Stimulated activated CD8-positive, alpha-beta memory T cell treated with anti-CD3 and anti-CD28 coated beads, Interleukin-7, amount 100 ng/mL, for 48 hours (primary cell): ENCODE measurements at regions not wholly inside any gene's neighbourhood (a gene's known extent, or its start where the extent isn't known, plus 50 kb on each side); places are given as distances from the start of the nearest gene placed in this dataset.

Source experiments
- DNase-seq, 2 donors: peaks; one replicate each; pipeline ENCODE4 v3.0.0-alpha.2; 2020; ENCODE audit warnings: low read depth in 1 of 2; ENCODE audit errors: extremely low read depth in 1 of 2

- DNase-seq, result no peak
Measured at GRCh38 chr12:59839514-59839913, 243.7 kb downstream of the SLC16A7 start.

DNA sequence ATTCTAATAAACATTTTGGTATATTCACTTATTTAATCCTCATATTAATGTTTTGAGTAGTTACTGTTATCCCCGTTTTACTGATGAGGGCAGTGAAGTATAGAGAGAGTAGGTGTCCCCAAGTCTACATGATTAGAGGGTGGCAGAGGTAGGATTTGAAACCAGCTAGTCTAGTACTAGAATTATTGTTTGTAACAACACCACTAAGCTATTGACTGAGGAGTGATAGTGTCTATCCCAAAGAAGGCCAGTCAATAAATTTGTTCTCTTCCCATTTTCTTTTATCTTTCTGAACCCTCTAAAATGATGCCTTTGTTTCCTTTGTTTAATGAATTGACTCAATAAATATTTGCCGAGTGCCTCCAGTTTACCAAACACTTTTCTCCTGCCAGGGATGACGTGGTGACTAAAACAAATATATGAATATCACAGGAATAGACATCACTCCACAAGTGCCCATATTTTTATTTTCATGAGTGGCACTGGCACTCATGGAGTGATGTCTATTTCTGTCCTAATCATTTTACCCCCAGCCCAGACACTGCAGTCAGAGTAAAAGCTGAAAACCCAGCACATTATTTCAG, 247.5 kb downstream of the SLC16A7 start:
- DNase-seq, result no peak

DNA sequence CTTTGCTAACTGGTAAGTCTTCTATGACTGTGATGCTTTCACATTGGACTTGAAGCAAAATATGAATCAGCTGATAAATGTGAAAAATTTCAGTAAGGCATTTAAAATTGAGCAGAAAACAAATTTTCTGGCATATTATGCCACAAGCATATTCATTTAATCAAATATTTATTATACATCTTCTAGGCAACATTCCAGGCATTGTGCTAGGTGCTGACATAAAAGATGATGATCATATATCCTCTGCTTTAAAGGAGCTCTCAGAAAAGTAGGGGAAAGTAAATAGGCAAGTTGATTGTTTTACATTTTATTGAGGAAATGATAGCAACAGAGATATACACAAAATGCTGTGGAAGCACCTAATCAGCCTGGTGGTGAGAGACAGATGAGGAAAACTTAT, 248.9 kb downstream of the SLC16A7 start:
- no peak for DNase-seq

- DNase-seq, result no peak
Measured at GRCh38 chr12:59845293-59845692, 249.5 kb downstream of the SLC16A7 start.

- no peak for DNase-seq
Measured at GRCh38 chr12:59847127-59847526, 251.3 kb downstream of the SLC16A7 start.

GRCh38 chr12:59850268-59850667, 254.4 kb downstream of the SLC16A7 start:
- DNase-seq, result no peak

DNA sequence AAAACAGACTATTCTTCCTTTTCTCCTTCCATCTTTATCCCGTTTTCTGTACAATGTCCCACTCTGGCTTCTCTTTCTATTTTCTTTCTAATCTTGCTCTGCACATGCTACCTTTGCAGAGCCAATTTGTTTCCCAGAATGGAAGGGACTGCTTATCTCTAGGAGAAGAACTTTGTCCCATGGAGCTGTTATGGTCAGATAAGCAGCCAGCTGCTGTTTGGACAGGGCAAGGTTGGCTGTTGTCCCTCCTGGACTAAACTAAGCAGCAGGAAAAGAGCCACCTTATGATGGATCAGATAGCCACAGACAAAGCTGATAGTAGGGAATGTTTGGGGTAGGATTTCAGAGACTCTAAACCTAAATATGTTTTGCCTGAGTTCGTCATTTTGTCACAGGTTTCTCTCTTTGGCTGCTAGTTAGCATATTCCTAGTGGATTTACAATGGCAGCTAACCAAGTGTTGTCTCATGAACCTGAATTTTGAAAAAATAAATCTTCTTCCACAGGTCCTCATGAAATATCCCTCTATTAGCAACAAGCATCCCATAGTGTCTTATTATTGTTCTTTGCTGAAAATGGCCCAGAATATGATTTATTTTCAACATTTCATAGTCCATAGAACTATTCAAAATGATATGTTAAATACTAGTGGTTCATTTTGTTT, 262.8 kb downstream of the SLC16A7 start:
- DNase-seq, result no peak

- DNase-seq, result no peak
Measured at GRCh38 chr12:59859171-59859510, 263.3 kb downstream of the SLC16A7 start.

- no peak for DNase-seq
Measured at GRCh38 chr12:59861635-59862034, 265.8 kb downstream of the SLC16A7 start.

GRCh38 chr12:59867055-59867454, 271.2 kb downstream of the SLC16A7 start:
- no peak for DNase-seq

DNA sequence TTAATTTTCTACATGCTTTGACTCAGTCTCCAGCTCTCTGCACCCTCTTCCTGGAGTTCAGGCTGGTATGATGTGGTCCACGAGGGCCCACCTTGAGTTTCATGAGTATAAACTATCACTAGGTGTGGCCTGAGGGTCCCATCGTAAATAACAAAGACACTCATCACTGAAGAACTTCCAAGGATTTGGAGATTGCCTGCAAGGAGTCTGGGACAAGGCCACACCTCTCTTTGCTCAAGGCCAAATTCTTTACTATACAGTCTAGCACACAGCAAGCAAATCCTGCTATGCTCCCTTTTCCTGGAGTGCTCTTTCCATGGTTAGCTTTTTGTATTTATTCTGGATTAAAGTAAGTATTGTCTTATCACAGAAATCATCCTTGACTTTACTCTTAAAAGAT, 271.9 kb downstream of the SLC16A7 start:
- no peak for DNase-seq

DNA sequence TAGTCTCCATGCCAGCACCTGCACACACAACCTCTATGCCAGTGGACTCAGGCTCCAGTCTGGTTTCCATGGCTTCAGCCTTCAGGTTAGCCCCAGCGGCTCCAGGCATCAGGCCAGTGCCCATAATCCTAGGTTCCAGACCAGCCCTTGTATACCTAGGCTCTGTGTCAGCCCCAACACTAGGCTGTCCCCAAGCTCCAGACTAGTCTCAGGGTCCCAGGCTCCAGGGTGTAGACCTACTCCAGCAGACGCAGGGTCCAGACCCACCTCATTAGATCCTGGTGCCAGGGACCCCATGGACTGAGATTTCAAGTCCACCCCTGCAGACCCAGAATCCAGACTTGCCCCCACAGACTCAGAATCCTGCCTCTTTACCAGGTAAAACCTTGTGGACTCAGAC, 275.9 kb downstream of the SLC16A7 start:
- DNase-seq, result no peak

GRCh38 chr12:59873136-59873535, 277.3 kb downstream of the SLC16A7 start:
- no peak for DNase-seq

DNA sequence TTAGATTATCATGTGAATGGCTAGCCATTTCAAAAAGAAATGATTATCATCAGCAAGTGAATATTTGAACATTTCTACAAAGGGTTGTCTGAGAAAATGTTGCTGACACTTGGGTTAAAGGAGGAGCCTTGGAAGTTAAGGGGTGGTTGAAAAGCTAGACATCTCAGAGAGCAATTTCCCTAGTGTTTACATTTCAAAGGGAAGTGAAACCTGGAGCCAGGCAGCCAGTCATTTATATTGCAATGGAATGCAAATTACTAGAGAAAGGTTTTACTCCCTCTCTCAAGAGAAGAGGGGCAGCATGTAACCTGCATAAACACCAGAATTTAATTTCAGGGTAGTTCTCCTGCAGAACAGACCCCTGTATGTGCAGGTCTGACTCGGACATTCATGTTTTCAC, 279.0 kb downstream of the SLC16A7 start:
- no peak for DNase-seq

- no peak for DNase-seq
Measured at GRCh38 chr12:59886131-59886733, 290.4 kb downstream of the SLC16A7 start.

- no peak for DNase-seq
Measured at GRCh38 chr12:59887178-59887577, 291.3 kb downstream of the SLC16A7 start.

DNA sequence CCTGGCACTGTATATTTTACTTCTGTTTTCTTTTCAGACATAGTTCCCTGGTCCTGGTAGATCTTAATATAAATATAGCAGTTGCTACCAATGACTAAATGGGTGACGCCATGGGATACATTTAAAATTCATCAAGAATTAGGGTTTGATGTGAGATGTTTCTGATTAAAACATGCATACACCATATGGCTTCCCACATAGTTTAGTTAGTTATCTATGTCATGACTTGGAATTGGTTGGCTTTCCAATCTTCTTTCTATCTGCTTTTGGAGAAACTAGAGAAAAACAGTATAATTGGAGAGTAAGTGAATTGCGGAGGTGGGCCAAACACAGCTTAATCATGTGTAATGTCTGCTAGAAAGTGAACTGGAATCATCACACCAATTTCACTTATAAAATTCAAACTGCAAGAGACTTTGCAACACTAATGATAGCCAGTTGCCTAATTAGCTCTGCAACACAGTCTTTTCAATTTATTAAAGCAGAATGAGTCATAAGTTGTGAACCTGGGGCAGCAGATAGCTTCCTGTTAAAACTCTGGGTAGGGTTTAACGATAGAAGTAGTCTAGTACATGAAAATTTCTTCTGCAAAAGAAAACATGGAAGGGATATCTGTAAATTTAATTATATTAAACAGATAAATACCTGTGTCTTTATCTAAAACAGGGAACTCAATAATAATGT, 295.2 kb downstream of the SLC16A7 start:
- DNase-seq, result no peak

DNA sequence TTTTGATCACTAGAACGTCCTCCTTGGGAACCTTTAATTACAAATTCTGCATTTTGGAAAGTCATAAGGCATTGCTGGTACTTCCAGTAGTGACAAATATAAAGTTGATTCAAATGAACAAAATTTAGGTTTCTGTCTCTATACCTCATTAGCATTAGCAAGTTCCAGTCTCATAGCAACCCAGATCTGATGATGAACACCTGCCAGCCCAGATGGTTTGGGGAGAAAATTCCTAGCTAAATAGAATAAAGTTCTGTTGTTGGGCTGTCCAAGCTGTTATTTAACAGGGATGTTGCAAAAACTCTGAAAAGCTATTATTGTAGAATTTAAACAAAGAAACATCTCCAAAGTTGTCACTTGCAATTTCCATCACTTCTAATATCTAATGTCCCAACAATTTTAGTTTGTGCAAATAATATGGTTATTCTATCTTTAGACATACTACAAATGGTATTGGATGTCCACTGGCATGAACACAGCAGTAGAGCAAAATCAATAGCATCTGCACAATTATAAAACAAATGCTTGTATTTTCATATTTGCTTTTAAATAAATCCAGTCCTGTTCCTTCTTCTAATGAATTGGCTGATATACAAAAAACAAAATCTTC, 299.4 kb downstream of the SLC16A7 start:
- no peak for DNase-seq

GRCh38 chr12:59904874-59905521, 309.2 kb downstream of the SLC16A7 start:
- DNase-seq, result no peak

GRCh38 chr12:59911516-59911915, 315.7 kb downstream of the SLC16A7 start:
- no peak for DNase-seq

DNA sequence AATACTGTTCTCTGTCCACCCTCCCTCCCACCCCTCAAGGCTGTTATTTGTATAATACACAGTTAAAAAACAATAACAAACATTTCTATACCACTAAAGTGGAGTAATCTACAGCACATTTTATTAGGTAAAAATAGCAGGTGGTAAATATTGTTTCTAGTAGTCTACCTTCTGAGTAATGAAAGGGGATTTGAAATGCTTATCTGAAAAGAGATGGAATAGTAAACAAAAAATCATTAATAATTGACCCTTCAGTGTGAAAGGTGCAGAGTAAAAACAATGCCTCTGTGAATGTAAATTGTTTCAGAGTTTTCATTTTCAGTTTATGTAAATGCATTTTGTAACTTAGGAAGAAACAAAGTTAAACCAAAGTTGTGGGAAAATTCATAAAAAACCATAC, 321.2 kb downstream of the SLC16A7 start:
- DNase-seq, result no peak
